ENCODE measurements at regions not wholly inside any gene's neighbourhood (a gene's known extent, or its start where the extent isn't known, plus 50 kb on each side); places are given as distances from the start of the nearest gene placed in this dataset.

- H3K4me1 ChIP-seq (ENCODE audit: control insufficient read depth in 1 of 2, insufficient read depth in 2 of 2, low read length in 2 of 2) = no peaks in the 10 kb centered on the region
- H3K27me3 ChIP-seq (ENCODE audit: control insufficient read depth in 1 of 2, insufficient read depth in 2 of 2, low read length in 1 of 2) = no peaks in the 10 kb centered on the region
- ATAC-seq (ENCODE audit: low FRiP score) = no peak
- no peak overlapping the region for H3K27ac ChIP-seq (ENCODE audit: low read depth in 1 of 2, low read length in 2 of 2)
- no peaks in the 10 kb centered on the region for H3K9me3 ChIP-seq (ENCODE audit: control insufficient read depth, low read length)
- no peaks in the 10 kb centered on the region for H3K36me3 ChIP-seq (ENCODE audit: control insufficient read depth in 1 of 2, insufficient read depth in 2 of 2, low read length in 1 of 2)
- no peak overlapping the region for H3K4me3 ChIP-seq (ENCODE audit: low read length in 2 of 2)
- DNase-seq = no peak
- 40 to 56% methylated on average over 2 of the region's 2 CpGs for WGBS, 2 donors
- intact Hi-C loops (cut with DNase I) = no loop called here
Observed at GRCh38 chr10:110422548-110422947, 75.2 kb upstream of the DUSP5 start.

GRCh38 chr10:110423650-110424049, 74.1 kb upstream of the DUSP5 start:
- Histone ChIP-seq H3K4me3 (ENCODE audit: low read length in 2 of 2) (no peak overlapping the region), H3K27me3 (ENCODE audit: control insufficient read depth in 1 of 2, insufficient read depth in 2 of 2, low read length in 1 of 2) (no peaks in the 10 kb centered on the region), H3K4me1 (ENCODE audit: control insufficient read depth in 1 of 2, insufficient read depth in 2 of 2, low read length in 2 of 2) (no peaks in the 10 kb centered on the region), H3K36me3 (ENCODE audit: control insufficient read depth in 1 of 2, insufficient read depth in 2 of 2, low read length in 1 of 2) (no peaks in the 10 kb centered on the region), H3K27ac (ENCODE audit: low read depth in 1 of 2, low read length in 2 of 2) (no peak overlapping the region), H3K9me3 (ENCODE audit: control insufficient read depth, low read length) (no peaks in the 10 kb centered on the region)
- intact Hi-C loops (cut with DNase I) = no loop called here
- WGBS, 2 donors = 76 to 79% methylated on average over 6 of the region's 6 CpGs
- no peak for ATAC-seq (ENCODE audit: low FRiP score)
- DNase-seq = peak in 1 of 2 donors; percentile 57

- Histone ChIP-seq H3K27ac (ENCODE audit: low read depth in 1 of 2, low read length in 2 of 2) (no peak overlapping the region), H3K9me3 (ENCODE audit: control insufficient read depth, low read length) (no peaks in the 10 kb centered on the region), H3K4me1 (ENCODE audit: control insufficient read depth in 1 of 2, insufficient read depth in 2 of 2, low read length in 2 of 2) (no peaks in the 10 kb centered on the region), H3K36me3 (ENCODE audit: control insufficient read depth in 1 of 2, insufficient read depth in 2 of 2, low read length in 1 of 2) (no peaks in the 10 kb centered on the region), H3K4me3 (ENCODE audit: low read length in 2 of 2) (no peak overlapping the region), H3K27me3 (ENCODE audit: control insufficient read depth in 1 of 2, insufficient read depth in 2 of 2, low read length in 1 of 2) (no peaks in the 10 kb centered on the region)
- no peak for ATAC-seq (ENCODE audit: low FRiP score)
- WGBS, 2 donors = 82 to 87% methylated on average over 11 of the region's 11 CpGs
- intact Hi-C loops (cut with DNase I) = no loop called here
- peak in 1 of 2 donors; percentile 76 for DNase-seq
Observed at GRCh38 chr10:110425684-110426293, 71.9 kb upstream of the DUSP5 start.

GRCh38 chr10:110426294-110427181, 71.2 kb upstream of the DUSP5 start:
- intact Hi-C loops (cut with DNase I) = no loop called here
- ATAC-seq (ENCODE audit: low FRiP score) (no peak), DNase-seq (peak in 1 of 2 donors; percentile 77)
- H3K27me3 ChIP-seq (ENCODE audit: control insufficient read depth in 1 of 2, insufficient read depth in 2 of 2, low read length in 1 of 2) = no peaks in the 10 kb centered on the region
- H3K4me3 ChIP-seq (ENCODE audit: low read length in 2 of 2) = no peak overlapping the region
- H3K9me3 ChIP-seq (ENCODE audit: control insufficient read depth, low read length) = no peaks in the 10 kb centered on the region
- WGBS, 2 donors = 68 to 69% methylated on average over 14 of the region's 14 CpGs
- H3K36me3 ChIP-seq (ENCODE audit: control insufficient read depth in 1 of 2, insufficient read depth in 2 of 2, low read length in 1 of 2) = no peaks in the 10 kb centered on the region
- H3K27ac ChIP-seq (ENCODE audit: low read depth in 1 of 2, low read length in 2 of 2) = no peak overlapping the region
- no peaks in the 10 kb centered on the region for H3K4me1 ChIP-seq (ENCODE audit: control insufficient read depth in 1 of 2, insufficient read depth in 2 of 2, low read length in 2 of 2)

GRCh38 chr10:110429301-110429700, 68.4 kb upstream of the DUSP5 start:
- no peaks in the 10 kb centered on the region for H3K9me3 ChIP-seq (ENCODE audit: control insufficient read depth, low read length)
- H3K36me3 ChIP-seq (ENCODE audit: control insufficient read depth in 1 of 2, insufficient read depth in 2 of 2, low read length in 1 of 2) = no peaks in the 10 kb centered on the region
- intact Hi-C loops (cut with DNase I) = no loop called here
- ATAC-seq (ENCODE audit: low FRiP score) (no peak), DNase-seq (no peak)
- no peaks in the 10 kb centered on the region for H3K27me3 ChIP-seq (ENCODE audit: control insufficient read depth in 1 of 2, insufficient read depth in 2 of 2, low read length in 1 of 2)
- H3K27ac ChIP-seq (ENCODE audit: low read depth in 1 of 2, low read length in 2 of 2) = no peak overlapping the region
- 64 to 72% methylated on average over 2 of the region's 2 CpGs for WGBS, 2 donors
- no peaks in the 10 kb centered on the region for H3K4me1 ChIP-seq (ENCODE audit: control insufficient read depth in 1 of 2, insufficient read depth in 2 of 2, low read length in 2 of 2)
- no peak overlapping the region for H3K4me3 ChIP-seq (ENCODE audit: low read length in 2 of 2)

- Histone ChIP-seq H3K4me1 (ENCODE audit: control insufficient read depth in 1 of 2, insufficient read depth in 2 of 2, low read length in 2 of 2) (no peaks in the 10 kb centered on the region), H3K27me3 (ENCODE audit: control insufficient read depth in 1 of 2, insufficient read depth in 2 of 2, low read length in 1 of 2) (no peaks in the 10 kb centered on the region), H3K36me3 (ENCODE audit: control insufficient read depth in 1 of 2, insufficient read depth in 2 of 2, low read length in 1 of 2) (no peaks in the 10 kb centered on the region), H3K9me3 (ENCODE audit: control insufficient read depth, low read length) (no peaks in the 10 kb centered on the region), H3K27ac (ENCODE audit: low read depth in 1 of 2, low read length in 2 of 2) (no peak overlapping the region), H3K4me3 (ENCODE audit: low read length in 2 of 2) (no peak overlapping the region)
- intact Hi-C loops (cut with DNase I) = no loop called here
- DNase-seq (no peak), ATAC-seq (ENCODE audit: low FRiP score) (no peak)
- WGBS, 2 donors = 91 to 93% methylated on average over 13 of the region's 13 CpGs
Observed at GRCh38 chr10:110430340-110431273, 67.1 kb upstream of the DUSP5 start.

- no peaks in the 10 kb centered on the region for H3K36me3 ChIP-seq (ENCODE audit: control insufficient read depth in 1 of 2, insufficient read depth in 2 of 2, low read length in 1 of 2)
- H3K9me3 ChIP-seq (ENCODE audit: control insufficient read depth, low read length) = no peaks in the 10 kb centered on the region
- H3K27me3 ChIP-seq (ENCODE audit: control insufficient read depth in 1 of 2, insufficient read depth in 2 of 2, low read length in 1 of 2) = no peaks in the 10 kb centered on the region
- H3K4me1 ChIP-seq (ENCODE audit: control insufficient read depth in 1 of 2, insufficient read depth in 2 of 2, low read length in 2 of 2) = no peaks in the 10 kb centered on the region
- WGBS, 2 donors = 68 to 80% methylated on average over 7 of the region's 7 CpGs
- H3K4me3 ChIP-seq (ENCODE audit: low read length in 2 of 2) = no peak overlapping the region
- DNase-seq = no peak
- intact Hi-C loops (cut with DNase I) = no loop called here
- H3K27ac ChIP-seq (ENCODE audit: low read depth in 1 of 2, low read length in 2 of 2) = no peak overlapping the region
- no peak for ATAC-seq (ENCODE audit: low FRiP score)
Observed at GRCh38 chr10:110431659-110432058, 66.0 kb upstream of the DUSP5 start.

- 78 to 85% methylated on average over 4 of the region's 4 CpGs for WGBS, 2 donors
- Histone ChIP-seq H3K9me3 (ENCODE audit: control insufficient read depth, low read length) (no peaks in the 10 kb centered on the region), H3K36me3 (ENCODE audit: control insufficient read depth in 1 of 2, insufficient read depth in 2 of 2, low read length in 1 of 2) (no peaks in the 10 kb centered on the region), H3K4me1 (ENCODE audit: control insufficient read depth in 1 of 2, insufficient read depth in 2 of 2, low read length in 2 of 2) (no peaks in the 10 kb centered on the region), H3K4me3 (ENCODE audit: low read length in 2 of 2) (no peak overlapping the region), H3K27me3 (ENCODE audit: control insufficient read depth in 1 of 2, insufficient read depth in 2 of 2, low read length in 1 of 2) (no peaks in the 10 kb centered on the region), H3K27ac (ENCODE audit: low read depth in 1 of 2, low read length in 2 of 2) (no peak overlapping the region)
- no peak for ATAC-seq (ENCODE audit: low FRiP score)
- no peak for DNase-seq
- intact Hi-C loops (cut with DNase I) = no loop called here
Observed at GRCh38 chr10:110432084-110432483, 65.6 kb upstream of the DUSP5 start.
